T follicular helper cell (primary cell): ENCODE measurements at regions not wholly inside any gene's neighbourhood (a gene's known extent, or its start where the extent isn't known, plus 50 kb on each side); places are given as distances from the start of the nearest gene placed in this dataset.

Source experiments
- DNase-seq: peaks from one replicate; pipeline ENCODE4 v3.0.0-alpha.2; 2020; ENCODE audit warnings: low read depth

DNA sequence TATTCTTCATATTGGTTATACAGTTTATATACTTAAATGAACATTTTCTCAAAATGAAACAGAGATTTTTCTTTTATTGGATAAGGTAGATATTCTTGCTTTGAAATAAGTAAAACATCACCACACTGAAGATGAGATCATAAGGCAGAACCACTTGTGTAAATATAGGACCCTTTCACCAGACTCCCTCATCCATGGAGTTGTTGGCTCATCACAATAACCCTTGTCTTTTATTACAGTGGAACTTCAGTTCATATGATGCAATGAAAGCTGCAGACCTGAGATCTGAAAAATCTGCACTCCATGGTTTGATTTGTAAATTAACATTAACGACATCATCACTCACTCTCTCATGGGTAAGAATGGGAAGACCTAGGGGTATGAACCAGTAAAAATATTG lies 51.9 kb upstream of the DBX2 start:
- no peak for DNase-seq

DNA sequence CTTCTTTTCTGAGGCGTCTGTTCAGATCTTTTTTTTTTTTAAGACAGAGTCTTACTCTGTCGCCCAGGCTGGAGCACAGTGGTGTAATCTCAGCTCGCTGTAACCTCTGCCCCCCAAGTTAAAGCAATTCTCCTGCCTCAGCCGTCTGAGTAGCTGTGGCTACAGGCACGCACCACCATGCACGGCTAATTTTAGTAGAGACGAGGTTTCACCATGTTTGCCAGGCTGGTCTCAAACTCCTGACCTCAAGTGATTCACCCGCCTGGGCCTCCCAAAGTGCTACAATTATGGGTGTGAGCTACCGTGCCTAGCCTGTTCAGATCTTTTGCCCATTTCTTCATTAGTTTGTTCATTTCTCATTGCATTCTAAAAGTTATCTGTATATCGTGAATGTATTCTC lies 55.1 kb upstream of the DBX2 start:
- DNase-seq, result no peak

DNA sequence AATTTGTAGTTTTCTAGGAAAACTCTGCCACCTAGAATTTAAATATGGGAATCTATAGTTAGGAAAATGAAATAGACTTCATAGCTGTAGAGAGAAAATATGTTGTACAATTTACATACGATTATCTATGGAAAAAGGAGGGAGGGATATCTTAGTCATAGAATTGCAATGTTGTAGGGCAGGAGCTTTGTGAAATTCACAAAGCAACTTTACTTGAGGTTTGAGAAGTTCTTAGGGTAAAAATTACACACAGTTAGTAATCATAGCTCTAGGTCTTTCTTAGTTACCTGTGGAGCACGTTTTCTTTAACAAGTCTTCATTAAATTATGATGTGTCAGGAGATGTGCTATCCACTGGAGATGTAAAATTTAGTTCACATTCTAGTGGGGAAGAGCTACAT lies 61.4 kb upstream of the DBX2 start:
- no peak for DNase-seq

DNA sequence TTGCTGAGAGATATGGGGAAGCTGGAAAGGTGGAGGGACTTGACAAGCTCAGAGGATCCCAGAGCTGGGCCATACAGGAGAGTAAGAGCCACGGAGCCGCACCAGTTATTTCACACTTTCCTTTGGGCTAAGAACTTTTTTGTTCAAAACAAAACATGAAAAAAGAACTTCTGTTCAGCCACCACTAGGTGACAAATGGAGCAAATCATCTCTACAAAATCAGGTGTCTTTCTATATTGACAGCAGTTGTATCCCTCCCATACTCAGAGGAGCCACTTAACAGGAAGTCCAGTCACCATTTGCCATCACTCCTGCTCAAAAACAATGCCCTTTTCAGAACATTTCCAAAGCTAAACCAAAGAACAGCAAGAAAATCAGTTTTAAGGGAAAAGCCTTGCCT lies 70.3 kb upstream of the DBX2 start:
- no peak for DNase-seq

DNA sequence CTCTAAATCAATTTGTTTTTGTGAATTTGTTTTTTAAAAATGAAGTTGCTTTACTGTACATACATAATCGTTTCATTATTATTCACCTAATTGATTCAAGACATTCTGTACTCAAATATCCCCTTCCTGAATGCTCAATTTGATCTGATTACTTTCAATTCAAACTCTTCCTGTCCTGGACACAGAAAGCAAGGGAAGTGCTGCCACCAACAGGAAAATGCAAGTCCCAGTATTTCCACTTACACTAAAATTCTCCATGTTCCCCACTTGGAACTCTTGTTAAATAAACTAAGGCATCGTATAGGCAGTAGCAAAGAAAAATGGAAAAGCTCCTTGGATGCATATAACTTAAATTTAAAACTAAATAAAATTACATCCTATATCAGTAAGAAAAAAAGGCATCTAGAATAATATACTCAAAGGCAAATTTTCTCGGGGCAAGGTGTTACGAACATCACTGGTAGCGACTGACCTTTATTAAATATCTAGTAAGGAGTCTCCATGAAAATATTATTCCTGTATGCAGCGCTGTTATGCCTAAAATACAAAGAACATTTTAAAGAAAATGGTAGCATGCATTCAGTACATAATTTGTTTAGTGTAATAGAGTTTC lies 72.0 kb upstream of the DBX2 start:
- DNase-seq, result no peak

DNA sequence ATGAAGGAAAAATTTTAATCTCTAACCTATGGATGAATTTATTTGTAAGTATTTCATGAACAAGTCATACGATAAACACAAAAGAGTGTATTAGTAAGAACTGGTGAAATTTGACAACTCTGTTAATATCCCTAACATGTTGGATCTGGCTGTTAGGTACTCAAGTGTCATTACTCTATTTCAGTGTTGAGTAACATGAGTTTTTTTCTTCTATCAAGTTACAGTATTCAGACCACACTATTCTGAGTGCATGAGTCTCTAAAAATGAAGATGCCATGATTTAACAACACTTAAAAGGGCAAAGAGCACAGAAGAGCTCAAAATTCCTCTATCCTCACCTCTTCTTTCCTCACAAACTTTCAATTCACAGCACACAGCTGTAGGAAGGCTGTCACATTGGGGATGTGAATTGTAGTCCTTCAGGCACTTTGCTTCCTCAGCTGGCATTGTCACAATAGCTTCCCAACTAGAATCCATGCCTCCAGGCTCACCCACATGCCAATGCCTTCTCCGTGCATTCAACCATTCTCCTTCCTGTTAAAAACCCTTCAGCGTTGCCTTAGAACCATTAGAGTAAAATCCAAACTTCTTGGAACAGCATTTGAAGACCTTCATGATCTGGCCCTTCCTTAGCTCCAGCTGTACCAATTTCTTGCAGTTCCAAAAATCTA lies 73.7 kb upstream of the DBX2 start:
- DNase-seq, result no peak

DNA sequence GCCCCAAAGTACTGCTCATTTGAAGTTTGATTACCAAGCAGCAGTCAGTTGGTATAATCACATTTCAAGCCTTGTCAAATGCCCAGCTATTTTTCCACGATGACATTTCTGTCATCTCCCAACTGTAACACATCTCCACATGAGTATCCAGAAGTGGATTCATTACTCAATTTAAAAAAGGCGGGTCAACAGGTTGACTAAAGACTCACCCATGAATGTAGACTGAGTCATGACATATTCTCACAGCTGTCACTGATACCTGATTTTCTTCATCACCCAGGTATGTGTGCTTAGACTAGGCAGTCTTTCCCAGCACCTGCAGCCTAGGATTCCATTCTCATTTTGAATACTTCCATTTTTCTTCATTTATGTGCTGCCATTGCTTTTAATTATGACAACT lies 75.1 kb upstream of the DBX2 start:
- no peak for DNase-seq

DNA sequence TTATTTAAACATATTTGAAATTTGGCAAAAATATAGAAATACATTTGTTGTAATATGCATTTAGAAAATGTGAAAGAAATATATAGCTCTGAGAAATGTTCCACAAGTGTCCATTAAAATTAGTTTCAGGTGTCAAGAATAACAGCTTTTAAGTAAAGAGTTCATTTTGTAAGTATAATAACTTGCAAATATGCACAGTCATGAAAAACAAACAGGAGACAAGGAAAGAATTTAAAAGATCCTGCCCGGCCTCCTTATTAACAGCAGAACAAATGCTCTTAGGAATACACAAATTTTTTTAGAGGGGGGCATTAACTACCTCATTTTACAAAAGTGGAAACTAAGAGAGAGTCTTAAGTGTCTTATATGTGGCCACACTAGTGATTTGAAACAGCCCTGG lies 77.7 kb upstream of the DBX2 start:
- DNase-seq, result no peak

DNA sequence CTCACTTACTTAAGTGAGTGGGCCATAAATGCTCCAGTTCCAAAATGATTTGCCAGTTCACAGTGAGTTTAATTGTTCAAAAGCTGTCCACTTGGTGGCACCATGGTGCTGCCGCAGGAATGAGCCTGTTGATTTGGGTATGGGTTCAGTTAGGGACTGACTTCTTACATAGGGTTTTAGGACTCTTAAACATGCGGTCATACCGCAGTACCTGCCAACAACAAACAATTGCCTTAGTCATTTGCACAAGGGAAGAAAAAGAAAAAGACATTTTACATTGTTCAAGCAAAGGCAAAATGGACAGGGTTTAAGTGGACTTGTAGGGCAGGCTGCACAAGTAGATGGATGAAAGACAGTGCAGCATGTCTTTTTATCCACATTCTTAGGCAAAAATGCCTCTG lies 80.0 kb upstream of the DBX2 start:
- peak; percentile 1 for DNase-seq

DNA sequence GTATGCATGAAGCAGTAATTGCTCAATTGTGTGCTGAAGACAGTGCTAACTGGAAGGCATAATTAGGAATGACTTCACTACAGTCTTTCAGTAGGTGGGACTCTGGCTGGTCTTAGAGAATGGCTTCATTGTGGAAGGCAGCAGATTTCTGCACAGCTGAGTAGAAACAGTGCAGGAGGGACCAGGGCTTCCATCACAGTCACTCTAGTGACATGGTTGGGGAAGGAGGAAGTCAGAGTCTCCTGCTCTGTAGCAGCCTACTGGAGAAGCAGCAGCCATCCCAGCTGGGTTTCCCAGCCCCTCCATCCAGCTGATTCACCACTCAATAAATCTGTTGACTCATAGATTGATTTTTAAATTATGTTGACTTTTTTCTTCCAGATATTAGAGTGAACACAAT lies 80.6 kb upstream of the DBX2 start:
- DNase-seq, result no peak

DNA sequence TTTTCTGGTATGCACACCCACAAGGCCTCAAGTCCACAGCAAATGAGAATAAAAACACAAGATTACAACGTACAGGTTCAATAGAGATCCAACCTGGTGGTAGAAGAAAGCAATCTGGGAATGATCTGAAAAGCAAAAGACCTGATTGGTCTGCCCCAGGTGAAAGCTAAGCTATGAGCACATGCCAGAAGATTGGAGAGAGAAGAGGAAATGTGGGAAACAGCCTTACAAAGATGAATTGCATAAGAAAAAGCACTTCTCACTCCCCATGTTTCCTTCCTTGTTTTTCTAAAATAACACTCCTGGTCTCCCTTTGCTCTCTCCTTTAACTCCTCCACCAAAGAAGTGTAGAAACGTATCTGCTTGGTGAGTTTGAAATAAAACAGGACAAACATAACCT lies 77.3 kb upstream of the ANO6 start:
- DNase-seq, result no peak

DNA sequence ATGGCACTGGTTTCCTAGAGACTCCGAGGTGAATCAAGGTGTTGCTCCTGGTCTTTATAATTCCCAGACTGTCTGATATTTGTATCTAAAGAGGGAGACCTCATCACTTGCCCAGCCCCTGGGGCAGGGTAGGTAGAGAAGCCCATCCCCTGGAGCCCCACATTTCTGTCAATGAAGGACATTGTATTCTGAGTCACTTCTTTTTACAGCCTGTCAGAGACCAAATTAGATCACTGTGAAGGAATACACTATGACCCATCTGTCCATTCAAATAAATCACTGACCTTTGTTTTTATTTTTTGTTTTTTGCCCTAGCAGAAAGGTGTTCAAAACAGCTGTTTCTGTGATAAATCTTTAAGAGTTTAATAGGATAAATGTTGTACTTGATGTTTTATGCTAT lies 67.9 kb upstream of the ANO6 start:
- no peak for DNase-seq

DNA sequence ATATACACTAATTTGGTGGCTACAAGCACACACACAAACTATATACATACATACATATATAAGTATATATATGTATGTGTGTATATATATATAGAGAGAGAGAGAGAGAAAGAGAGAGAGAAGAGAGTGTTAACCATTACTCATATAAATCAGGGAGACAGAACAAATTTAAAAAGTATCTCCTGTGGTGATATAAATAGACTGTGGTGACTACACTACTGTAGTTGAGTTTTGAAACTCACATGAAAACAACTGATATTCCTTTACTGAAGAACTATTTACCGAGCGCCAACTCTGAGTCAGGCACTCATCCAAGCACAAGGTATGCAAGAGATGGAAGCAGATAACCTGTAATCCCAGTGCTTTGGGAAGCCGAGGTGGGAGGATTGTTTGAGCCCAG lies 67.3 kb upstream of the ANO6 start:
- DNase-seq, result no peak

DNA sequence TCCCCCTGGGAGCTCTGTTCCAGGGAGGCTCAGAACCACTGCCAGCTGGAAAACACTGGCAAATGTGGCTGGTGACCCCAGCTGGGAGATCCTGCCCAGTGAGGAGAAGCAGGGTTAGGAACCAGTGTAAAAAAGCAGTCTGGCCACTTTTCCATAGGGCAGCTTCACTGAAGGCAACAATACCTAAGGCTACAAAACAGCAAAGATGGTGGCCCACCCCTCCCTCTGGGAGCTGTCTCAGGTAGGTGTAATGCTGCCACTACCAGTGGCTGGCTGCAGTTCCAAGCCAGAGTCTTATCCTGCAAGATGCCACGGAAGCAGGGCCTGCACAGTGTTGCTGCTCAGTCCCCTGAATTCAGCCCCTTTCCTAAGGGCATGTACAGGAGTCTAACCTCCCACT lies 50.6 kb upstream of the ANO6 start:
- no peak for DNase-seq

DNA sequence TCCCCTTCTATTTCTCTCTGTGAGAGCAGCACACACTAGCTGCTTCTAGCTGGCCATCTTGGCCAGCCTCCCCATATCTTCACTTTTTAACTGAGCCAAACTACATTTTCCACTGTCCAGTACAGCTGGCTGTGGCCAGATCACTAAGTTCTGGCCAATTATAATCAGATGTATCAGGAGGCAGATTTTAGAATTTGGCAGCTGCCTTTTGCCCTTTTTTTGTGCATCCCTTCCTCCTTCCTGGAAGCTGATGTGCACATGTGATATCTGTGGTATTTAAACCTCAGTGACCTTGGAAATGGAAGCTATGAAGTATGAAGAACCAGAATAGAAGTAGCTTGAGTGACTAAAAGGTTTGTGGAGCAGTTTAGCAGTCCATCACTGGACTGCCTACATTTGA lies 49.8 kb upstream of the ANO6 start:
- DNase-seq, result no peak
